BJ (cell line): ENCODE measurements at regions not wholly inside any gene's neighbourhood (a gene's known extent, or its start where the extent isn't known, plus 50 kb on each side); places are given as distances from the start of the nearest gene placed in this dataset.

ENCODE experiments used
- CTCF ChIA-PET: fragments of 350-600 bp; formaldehyde crosslinking; extraction: SDS; loops from one replicate; lab custom pipeline; 2021; ENCODE audit warnings: antibody characterized with exemption, inconsistent platforms; lab: Yijun Ruan, JAX
- POLR2A ChIA-PET: fragments of 300-600 bp; sonication (Branson Sonifier 250); formaldehyde crosslinking; extraction: SDS; loops from one replicate; lab custom pipeline; 2021; ENCODE audit warnings: antibody characterized with exemption; lab: Charles Lee
- DNase-seq: peaks from one replicate; pipeline ENCODE4 v3.0.0-alpha.2; 2011; ENCODE audit warnings: low read depth
- H3K27me3 ChIP-seq: 2 replicates; pipeline ENCODE4 v1.6.0; 2011; ENCODE audit warnings: low read length; ENCODE audit not compliant: control insufficient read depth, insufficient read depth
- H3K36me3 ChIP-seq: 2 replicates; pipeline ENCODE4 v1.5.1; 2011; ENCODE audit warnings: low read length; ENCODE audit not compliant: control insufficient read depth, insufficient read depth
- H3K4me3 ChIP-seq: 2 replicates; pipeline ENCODE4 v1.5.1; 2011; ENCODE audit warnings: low read depth, mild to moderate bottlenecking, control low read depth, low read length
- CTCF ChIP-seq: IDR thresholded peaks from 2 replicates; pipeline ENCODE4 v1.5.1; 2011; ENCODE audit warnings: low read depth, mild to moderate bottlenecking, control low read depth, inconsistent platforms, low read length, moderate library complexity; ENCODE audit not compliant: insufficient read depth

DNA sequence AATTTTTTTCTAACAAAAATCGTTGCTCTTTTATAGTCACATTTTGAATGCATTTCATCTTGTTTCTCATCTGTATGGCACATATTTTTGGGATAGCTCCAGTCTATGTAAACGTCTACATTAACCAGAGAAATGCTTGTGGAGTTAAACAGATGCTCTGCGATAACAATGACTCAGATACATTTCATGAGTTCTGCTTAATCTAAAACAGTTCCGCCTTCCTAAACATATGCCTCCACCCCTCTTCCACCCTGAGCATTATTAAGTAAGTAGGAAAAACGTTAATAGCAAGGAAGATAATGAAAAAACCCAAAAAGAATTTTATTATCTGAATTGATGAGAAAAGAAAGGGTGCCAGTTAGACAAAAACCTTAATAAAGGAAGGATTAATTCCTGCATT is 396.1 kb downstream of the TUSC7 start:
- TF ChIP-seq CTCF: no peak
- POLR2A ChIA-PET: no interaction called here
- Histone ChIP-seq H3K27me3 (no peaks in the 10 kb centered on the region), H3K36me3 (no peaks in the 10 kb centered on the region), H3K4me3 (no peak overlapping the region)
- CTCF ChIA-PET: no interaction called here
- no peak for DNase-seq

DNA sequence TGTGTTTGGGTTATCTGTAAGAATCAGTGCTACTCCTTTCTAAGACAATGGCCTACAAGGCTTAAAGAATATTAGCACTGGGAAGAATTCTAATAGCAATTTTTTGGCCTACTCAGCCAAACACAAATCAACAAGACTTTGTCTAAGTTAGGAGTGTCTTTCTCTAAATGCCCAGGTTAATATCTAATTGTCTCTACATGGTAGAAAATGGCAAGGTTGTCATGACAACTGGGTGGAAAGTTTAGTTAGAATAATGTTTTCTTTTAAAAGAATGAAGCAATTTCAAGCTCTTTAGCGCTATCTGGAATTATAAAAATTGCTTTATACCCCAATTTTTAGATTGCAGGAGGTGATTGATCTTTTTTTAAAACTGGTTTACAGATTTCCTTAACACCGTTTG is 396.8 kb downstream of the TUSC7 start:
- ChIA-PET POLR2A (no interaction called here), CTCF (no interaction called here)
- H3K4me3 ChIP-seq: no peak overlapping the region
- no peaks in the 10 kb centered on the region for H3K27me3 ChIP-seq
- TF ChIP-seq CTCF: no peak
- H3K36me3 ChIP-seq: no peaks in the 10 kb centered on the region
- no peak for DNase-seq

- no peaks in the 10 kb centered on the region for H3K36me3 ChIP-seq
- no peaks in the 10 kb centered on the region for H3K27me3 ChIP-seq
- POLR2A ChIA-PET: no interaction called here
- no peak for TF ChIP-seq CTCF
- DNase-seq: no peak
- no peak overlapping the region for H3K4me3 ChIP-seq
- CTCF ChIA-PET: no interaction called here
Measured at GRCh38 chr3:117107946-117108345, 398.4 kb downstream of the TUSC7 start.

DNA sequence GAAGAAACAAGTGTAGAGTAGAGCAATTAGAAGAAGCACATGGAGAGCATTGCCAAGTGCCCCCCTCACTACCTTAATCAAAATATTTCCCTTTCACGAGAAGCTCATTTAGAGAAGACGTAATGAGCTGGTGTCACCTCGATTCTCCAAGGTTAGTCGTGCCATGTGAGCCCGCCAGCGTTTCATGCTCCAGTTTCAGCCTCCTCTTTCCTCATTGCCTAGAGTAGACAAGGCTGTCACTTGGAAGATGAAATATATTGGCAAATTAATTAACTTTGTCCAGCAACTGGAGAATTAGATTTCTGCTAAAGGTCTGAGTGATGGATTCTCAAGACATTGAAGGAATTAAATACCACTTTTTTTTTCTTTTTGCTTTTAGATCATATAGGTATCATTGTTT is 399.6 kb downstream of the TUSC7 start:
- TF ChIP-seq CTCF: no peak
- Histone ChIP-seq H3K36me3 (no peaks in the 10 kb centered on the region), H3K4me3 (no peak overlapping the region), H3K27me3 (no peaks in the 10 kb centered on the region)
- POLR2A ChIA-PET: no interaction called here
- DNase-seq: no peak
- CTCF ChIA-PET: no interaction called here

DNA sequence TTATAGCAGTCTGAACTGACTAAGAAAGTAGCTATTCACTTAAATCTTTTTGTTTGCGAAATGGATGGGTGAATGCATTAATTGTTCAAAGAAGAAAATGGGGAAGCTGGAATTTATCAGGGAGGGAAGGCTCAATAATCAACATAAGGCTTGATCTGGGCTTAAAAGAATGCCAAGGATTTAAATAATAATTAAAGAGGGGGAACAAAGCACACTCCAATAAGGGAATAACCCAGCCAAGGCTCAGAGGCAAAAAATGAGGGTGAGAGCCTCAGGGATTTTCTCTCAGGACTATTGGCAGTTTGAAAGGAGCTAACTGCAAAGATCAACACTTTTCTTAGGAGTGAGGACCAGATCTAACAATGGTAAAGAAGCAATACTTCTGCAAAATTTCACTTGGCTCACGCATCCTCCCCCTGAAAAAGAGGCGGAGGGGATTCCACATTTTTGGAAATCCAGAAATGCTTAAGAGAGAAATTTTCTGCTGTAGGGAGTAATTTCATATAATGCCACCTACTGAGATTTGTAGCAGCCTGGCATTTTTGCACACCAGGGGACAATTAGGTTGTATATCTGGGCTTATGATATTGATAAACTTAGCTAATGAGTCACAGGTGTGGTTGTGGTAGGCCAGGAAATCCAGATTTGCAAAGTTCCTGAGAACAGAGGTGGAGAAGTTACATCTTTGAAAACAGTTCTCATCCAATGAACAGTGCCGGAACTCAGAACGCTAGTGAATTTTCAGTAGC is 405.1 kb downstream of the TUSC7 start:
- POLR2A ChIA-PET: no interaction called here
- CTCF ChIA-PET: interaction anchor here (1.3 kb wide), 1 partner anchor 15 kb away, joined by 5 read pairs; no protein-coding TSS in a partner anchor

More for the DNA sequence above, 405.1 kb downstream of the TUSC7 start:
- Histone ChIP-seq H3K4me3 (no peak overlapping the region), H3K27me3 (no peaks in the 10 kb centered on the region), H3K36me3 (no peaks in the 10 kb centered on the region)
- TF ChIP-seq CTCF: no peak
- no peak for DNase-seq
